HL-60 (cell line): ENCODE measurements at regions not wholly inside any gene's neighbourhood (a gene's known extent, or its start where the extent isn't known, plus 50 kb on each side); places are given as distances from the start of the nearest gene placed in this dataset.

ENCODE experiments used
- GABPA ChIP-seq: IDR thresholded peaks from 2 replicates; pipeline ENCODE4 v1.6.1; 2012; ENCODE audit warnings: low read depth
- POLR2AphosphoS5 ChIP-seq: IDR thresholded peaks from 2 replicates; pipeline ENCODE4 v1.6.1; 2012; ENCODE audit warnings: low read depth
- SPI1 ChIP-seq: IDR thresholded peaks from 2 replicates; pipeline ENCODE4 v1.6.1; 2012; ENCODE audit warnings: low read depth, mild to moderate bottlenecking, borderline replicate concordance
- TF ChIP-seq, protein P1 (sequence below): IDR thresholded peaks from one replicate; pipeline ENCODE4 v1.5.1; 2011; ENCODE audit warnings: low read length, control low read depth, inconsistent platforms; ENCODE audit not compliant: insufficient read depth
- TF ChIP-seq, protein P2 (sequence below): IDR thresholded peaks from 2 replicates; pipeline ENCODE4 v1.6.1; 2012; ENCODE audit warnings: low read depth; ENCODE audit not compliant: insufficient replicate concordance

- TF ChIP-seq, protein P1, sequence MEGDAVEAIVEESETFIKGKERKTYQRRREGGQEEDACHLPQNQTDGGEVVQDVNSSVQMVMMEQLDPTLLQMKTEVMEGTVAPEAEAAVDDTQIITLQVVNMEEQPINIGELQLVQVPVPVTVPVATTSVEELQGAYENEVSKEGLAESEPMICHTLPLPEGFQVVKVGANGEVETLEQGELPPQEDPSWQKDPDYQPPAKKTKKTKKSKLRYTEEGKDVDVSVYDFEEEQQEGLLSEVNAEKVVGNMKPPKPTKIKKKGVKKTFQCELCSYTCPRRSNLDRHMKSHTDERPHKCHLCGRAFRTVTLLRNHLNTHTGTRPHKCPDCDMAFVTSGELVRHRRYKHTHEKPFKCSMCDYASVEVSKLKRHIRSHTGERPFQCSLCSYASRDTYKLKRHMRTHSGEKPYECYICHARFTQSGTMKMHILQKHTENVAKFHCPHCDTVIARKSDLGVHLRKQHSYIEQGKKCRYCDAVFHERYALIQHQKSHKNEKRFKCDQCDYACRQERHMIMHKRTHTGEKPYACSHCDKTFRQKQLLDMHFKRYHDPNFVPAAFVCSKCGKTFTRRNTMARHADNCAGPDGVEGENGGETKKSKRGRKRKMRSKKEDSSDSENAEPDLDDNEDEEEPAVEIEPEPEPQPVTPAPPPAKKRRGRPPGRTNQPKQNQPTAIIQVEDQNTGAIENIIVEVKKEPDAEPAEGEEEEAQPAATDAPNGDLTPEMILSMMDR: no peak
- no peak for TF ChIP-seq POLR2AphosphoS5
- no peak for TF ChIP-seq GABPA
- TF ChIP-seq, protein P2, sequence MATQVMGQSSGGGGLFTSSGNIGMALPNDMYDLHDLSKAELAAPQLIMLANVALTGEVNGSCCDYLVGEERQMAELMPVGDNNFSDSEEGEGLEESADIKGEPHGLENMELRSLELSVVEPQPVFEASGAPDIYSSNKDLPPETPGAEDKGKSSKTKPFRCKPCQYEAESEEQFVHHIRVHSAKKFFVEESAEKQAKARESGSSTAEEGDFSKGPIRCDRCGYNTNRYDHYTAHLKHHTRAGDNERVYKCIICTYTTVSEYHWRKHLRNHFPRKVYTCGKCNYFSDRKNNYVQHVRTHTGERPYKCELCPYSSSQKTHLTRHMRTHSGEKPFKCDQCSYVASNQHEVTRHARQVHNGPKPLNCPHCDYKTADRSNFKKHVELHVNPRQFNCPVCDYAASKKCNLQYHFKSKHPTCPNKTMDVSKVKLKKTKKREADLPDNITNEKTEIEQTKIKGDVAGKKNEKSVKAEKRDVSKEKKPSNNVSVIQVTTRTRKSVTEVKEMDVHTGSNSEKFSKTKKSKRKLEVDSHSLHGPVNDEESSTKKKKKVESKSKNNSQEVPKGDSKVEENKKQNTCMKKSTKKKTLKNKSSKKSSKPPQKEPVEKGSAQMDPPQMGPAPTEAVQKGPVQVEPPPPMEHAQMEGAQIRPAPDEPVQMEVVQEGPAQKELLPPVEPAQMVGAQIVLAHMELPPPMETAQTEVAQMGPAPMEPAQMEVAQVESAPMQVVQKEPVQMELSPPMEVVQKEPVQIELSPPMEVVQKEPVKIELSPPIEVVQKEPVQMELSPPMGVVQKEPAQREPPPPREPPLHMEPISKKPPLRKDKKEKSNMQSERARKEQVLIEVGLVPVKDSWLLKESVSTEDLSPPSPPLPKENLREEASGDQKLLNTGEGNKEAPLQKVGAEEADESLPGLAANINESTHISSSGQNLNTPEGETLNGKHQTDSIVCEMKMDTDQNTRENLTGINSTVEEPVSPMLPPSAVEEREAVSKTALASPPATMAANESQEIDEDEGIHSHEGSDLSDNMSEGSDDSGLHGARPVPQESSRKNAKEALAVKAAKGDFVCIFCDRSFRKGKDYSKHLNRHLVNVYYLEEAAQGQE: no peak
- TF ChIP-seq SPI1: no peak
Observed at GRCh38 chr10:64555666-64556065, 1034.5 kb downstream of the REEP3 start.
